Kidney (tissue), 13 donors: ENCODE measurements at regions not wholly inside any gene's neighbourhood (a gene's known extent, or its start where the extent isn't known, plus 50 kb on each side); places are given as distances from the start of the nearest gene placed in this dataset.

ENCODE experiments used
- DNase-seq, 5 donors: peaks; one replicate each; pipeline ENCODE4 v3.0.0-alpha.2; 2013 to 2020
- FAIRE-seq: peaks from 2 replicates; lab custom pipeline; 2012; peaks lifted over from hg19 to GRCh38; lab: Jason Lieb, UNC
- H3K27ac ChIP-seq, 2 donors: one replicate each; pipeline ENCODE4 v1.7.0; 2013; ENCODE audit warnings: low read depth in 2 of 2, low read length in 2 of 2, inconsistent platforms in 1 of 2
- H3K27me3 ChIP-seq: one replicate; pipeline ENCODE4 v1.7.1; 2013; ENCODE audit warnings: low read length, inconsistent platforms; ENCODE audit not compliant: control insufficient read depth, insufficient read depth
- H3K36me3 ChIP-seq, 3 donors: one replicate each; pipeline versions ENCODE4 v1.7.0 to v1.7.1; 2013; ENCODE audit warnings: low read length in 3 of 3, control low read depth in 1 of 3, inconsistent platforms in 1 of 3; ENCODE audit not compliant: insufficient read depth in 3 of 3, control insufficient read depth in 2 of 3
- H3K4me1 ChIP-seq, 3 donors: one replicate each; pipeline versions ENCODE4 v1.7.0 to v1.7.1; 2013; ENCODE audit warnings: low read length in 3 of 3, inconsistent platforms in 1 of 3, low read depth in 1 of 3; ENCODE audit not compliant: control insufficient read depth in 2 of 3, insufficient read depth in 2 of 3
- H3K4me3 ChIP-seq, 3 donors: one replicate each; pipeline versions ENCODE4 v1.7.0 to v1.8.1; 2013; ENCODE audit warnings: low read length in 3 of 3, control low read depth in 1 of 3, inconsistent platforms in 1 of 3
- H3K9ac ChIP-seq, 3 donors: one replicate each; pipeline versions ENCODE4 v1.7.0 to v1.7.1; 2013; ENCODE audit warnings: low read length in 3 of 3, control low read depth in 1 of 3, inconsistent platforms in 1 of 3
- H3K9me3 ChIP-seq, 3 donors: one replicate each; pipeline versions ENCODE4 v1.7.0 to v1.7.1; 2013; ENCODE audit warnings: low read length in 3 of 3, control low read depth in 1 of 3, inconsistent platforms in 1 of 3; ENCODE audit not compliant: control insufficient read depth in 2 of 3, insufficient read depth in 1 of 3
- intact Hi-C: fragments of 100-400 bp; cut with DNase I; formaldehyde crosslinking; loops from one replicate; pipeline ENCODE4 v1.11.1; 2022
- TF ChIP-seq, protein P1 (sequence below): IDR thresholded peaks from 3 replicates; pipeline ENCODE4 v1.5.1; 2012; ENCODE audit warnings: mild to moderate bottlenecking, moderate library complexity, borderline replicate concordance; ENCODE audit not compliant: insufficient read depth; ENCODE audit errors: extremely low read depth
- donor health status: control.
- donor health status: control.
- donor health status: control.
- donor health status: control.
- donor health status: control.
- donor health status: DM: yes; HTN: yes; CAD: no.
- donor health status: Normal renal cell carcinoma (clear cell type).

DNA sequence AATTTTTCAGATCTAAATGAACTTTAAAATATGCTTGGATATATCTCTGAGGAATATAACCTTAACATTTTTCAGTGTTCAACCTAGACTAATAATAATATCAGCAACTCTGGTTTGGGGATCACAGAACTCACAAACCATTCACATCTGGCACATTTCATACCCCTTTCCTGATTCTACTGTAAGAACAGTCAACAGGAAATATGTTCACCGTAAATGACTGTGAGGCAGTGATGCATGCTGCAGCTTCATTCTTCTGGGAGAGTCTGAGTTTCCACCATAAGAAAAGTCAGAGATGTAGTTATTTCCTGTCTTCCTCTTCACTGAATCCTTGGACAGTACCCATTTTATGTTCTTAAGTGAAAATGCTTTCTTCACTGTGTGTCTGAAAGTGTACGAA, 134.2 kb upstream of the IFNGR1 start:
- intact Hi-C loops = no loop called here
- H3K9ac ChIP-seq = no peak overlapping the region
- TF ChIP-seq, protein P1, sequence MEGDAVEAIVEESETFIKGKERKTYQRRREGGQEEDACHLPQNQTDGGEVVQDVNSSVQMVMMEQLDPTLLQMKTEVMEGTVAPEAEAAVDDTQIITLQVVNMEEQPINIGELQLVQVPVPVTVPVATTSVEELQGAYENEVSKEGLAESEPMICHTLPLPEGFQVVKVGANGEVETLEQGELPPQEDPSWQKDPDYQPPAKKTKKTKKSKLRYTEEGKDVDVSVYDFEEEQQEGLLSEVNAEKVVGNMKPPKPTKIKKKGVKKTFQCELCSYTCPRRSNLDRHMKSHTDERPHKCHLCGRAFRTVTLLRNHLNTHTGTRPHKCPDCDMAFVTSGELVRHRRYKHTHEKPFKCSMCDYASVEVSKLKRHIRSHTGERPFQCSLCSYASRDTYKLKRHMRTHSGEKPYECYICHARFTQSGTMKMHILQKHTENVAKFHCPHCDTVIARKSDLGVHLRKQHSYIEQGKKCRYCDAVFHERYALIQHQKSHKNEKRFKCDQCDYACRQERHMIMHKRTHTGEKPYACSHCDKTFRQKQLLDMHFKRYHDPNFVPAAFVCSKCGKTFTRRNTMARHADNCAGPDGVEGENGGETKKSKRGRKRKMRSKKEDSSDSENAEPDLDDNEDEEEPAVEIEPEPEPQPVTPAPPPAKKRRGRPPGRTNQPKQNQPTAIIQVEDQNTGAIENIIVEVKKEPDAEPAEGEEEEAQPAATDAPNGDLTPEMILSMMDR = no peak
- DNase-seq (peak in 2 of 5 donors; percentile 56 to 60), FAIRE-seq (no peak)
- H3K9me3 ChIP-seq = no peaks in the 10 kb centered on the region
- peaks cover 0 to 4% (median 0%) of the 10 kb centered on the region in 3 donors for H3K4me1 ChIP-seq
- H3K27me3 ChIP-seq = no peaks in the 10 kb centered on the region
- H3K4me3 ChIP-seq = no peak overlapping the region
- no peak overlapping the region for H3K27ac ChIP-seq
- no peaks in the 10 kb centered on the region for H3K36me3 ChIP-seq

DNA sequence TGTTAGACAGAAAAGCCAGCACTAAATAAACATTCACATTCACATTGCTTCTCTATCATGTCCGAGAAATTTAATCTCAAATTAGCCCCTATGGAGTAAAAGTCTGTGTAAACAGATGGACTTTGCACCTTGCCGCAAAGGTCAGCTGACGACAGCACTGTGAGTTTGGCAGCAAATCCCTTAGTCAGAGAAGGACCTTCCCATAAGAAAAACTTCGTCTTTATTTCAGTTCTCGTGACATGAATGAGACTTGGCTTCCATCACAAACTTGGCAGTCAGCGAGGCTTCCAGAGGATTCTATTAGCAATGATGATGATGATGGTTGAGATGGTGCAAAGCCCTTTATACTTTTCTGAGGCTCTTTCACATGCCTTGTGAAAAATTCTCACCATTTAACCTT, 133.7 kb upstream of the IFNGR1 start:
- no peaks in the 10 kb centered on the region for H3K9me3 ChIP-seq
- H3K27ac ChIP-seq = no peak overlapping the region
- peak in 1 of 5 donors; percentile 43 for DNase-seq
- TF ChIP-seq, protein P1 = no peak
- FAIRE-seq = no peak
- H3K4me3 ChIP-seq = no peak overlapping the region
- H3K27me3 ChIP-seq = no peaks in the 10 kb centered on the region
- H3K4me1 ChIP-seq = peaks cover 0 to 4% (median 0%) of the 10 kb centered on the region in 3 donors
- H3K36me3 ChIP-seq = no peaks in the 10 kb centered on the region
- intact Hi-C loops = no loop called here
- no peak overlapping the region for H3K9ac ChIP-seq

DNA sequence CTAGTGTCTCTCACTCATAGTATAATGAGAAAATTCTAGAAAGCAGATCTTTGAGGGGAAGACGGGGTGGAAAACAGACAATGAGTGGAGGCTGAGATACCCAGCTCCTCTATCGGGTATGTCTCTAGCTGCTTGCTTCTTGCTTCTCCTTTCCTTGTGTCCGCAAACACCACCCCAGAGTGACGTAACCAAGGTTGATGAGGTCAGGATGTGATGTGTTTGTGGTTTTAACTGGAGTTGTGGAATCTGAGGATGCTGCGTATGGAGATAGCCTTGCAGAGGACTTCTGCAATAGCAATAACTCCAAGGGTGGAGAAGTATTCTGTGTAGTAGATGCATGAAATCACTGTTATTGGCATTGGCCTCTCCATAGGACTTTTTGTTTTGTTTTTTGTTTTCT, 132.7 kb upstream of the IFNGR1 start:
- no peak for FAIRE-seq
- TF ChIP-seq, protein P1 = no peak

DNA sequence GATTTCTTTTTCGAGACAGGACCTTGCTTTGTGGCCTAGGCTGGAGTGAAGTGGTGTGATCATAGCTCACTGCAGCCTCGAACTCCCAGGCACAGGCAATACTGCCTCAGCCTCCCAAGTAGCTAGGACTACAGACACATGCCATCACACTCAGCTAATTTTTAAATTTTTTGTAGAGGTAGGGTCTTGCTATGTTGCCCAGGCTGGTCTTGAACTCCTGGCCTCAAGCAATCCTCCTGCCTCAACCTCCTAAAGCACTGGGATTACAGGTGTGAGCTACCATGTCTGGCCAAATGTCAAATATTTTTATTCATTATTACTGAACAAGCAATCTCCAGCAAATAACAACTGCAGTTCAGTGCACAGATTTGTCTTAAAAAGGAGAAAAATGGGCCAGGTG, 131.7 kb upstream of the IFNGR1 start:
- Histone ChIP-seq H3K9ac (no peak overlapping the region), H3K4me3 (no peak overlapping the region), H3K27me3 (no peaks in the 10 kb centered on the region), H3K4me1 (peaks cover 0 to 4% (median 0%) of the 10 kb centered on the region in 3 donors), H3K36me3 (no peaks in the 10 kb centered on the region), H3K27ac (no peak overlapping the region), H3K9me3 (no peaks in the 10 kb centered on the region)
- DNase-seq (no peak), FAIRE-seq (no peak)
- TF ChIP-seq, protein P1 = no peak
- intact Hi-C loops = no loop called here

More for the DNA sequence above, 132.7 kb upstream of the IFNGR1 start:
- H3K9ac ChIP-seq = no peak overlapping the region
- DNase-seq = no peak
- H3K27me3 ChIP-seq = no peaks in the 10 kb centered on the region
- intact Hi-C loops = no loop called here
- no peak overlapping the region for H3K4me3 ChIP-seq
- no peaks in the 10 kb centered on the region for H3K36me3 ChIP-seq
- H3K27ac ChIP-seq = no peak overlapping the region
- H3K9me3 ChIP-seq = no peaks in the 10 kb centered on the region
- peaks cover 0 to 4% (median 0%) of the 10 kb centered on the region in 3 donors for H3K4me1 ChIP-seq
